ENCODE measurements at regions not wholly inside any gene's neighbourhood (a gene's known extent, or its start where the extent isn't known, plus 50 kb on each side); places are given as distances from the start of the nearest gene placed in this dataset.

GRCh38 chrX:152061083-152061482 is 77.3 kb downstream of the MAGEA10 start:
- Histone ChIP-seq H3K4me2 (ENCODE audit: insufficient read depth, low read length) (no peak overlapping the region), H2AFZ (ENCODE audit: low read depth, low read length) (no peak overlapping the region), H3K4me3 (no peak overlapping the region), H3K27ac (ENCODE audit: extremely low read depth, low read depth, low read length) (no peak overlapping the region), H4K20me1 (replicated peaks; ENCODE audit: control insufficient read depth, insufficient read depth, low read length) (no peaks in the 10 kb centered on the region), H3K27me3 (ENCODE audit: control insufficient read depth in 2 of 2, insufficient read depth in 2 of 2, low read length in 2 of 2) (no peaks in the 10 kb centered on the region), H3K9me3 (replicated peaks; ENCODE audit: control insufficient read depth, insufficient read depth, low read depth, low read length) (no peaks in the 10 kb centered on the region), H3K36me3 (ENCODE audit: control insufficient read depth, insufficient read depth, low read length) (no peaks in the 10 kb centered on the region), H3K4me1 (replicated peaks in 1 of 2; ENCODE audit: control insufficient read depth in 2 of 2, insufficient read depth in 2 of 2, low read length in 2 of 2) (no peaks in the 10 kb centered on the region; a peak in 1 of 5 replicates), H3K9ac (ENCODE audit: insufficient read depth in 1 of 2, low read depth in 2 of 2, low read length in 2 of 2) (no peak overlapping the region), H3K79me2 (ENCODE audit: control insufficient read depth, insufficient read depth, low read length) (no peaks in the 10 kb centered on the region), H3K9me1 (ENCODE audit: control insufficient read depth, insufficient read depth, low read length) (no peaks in the 10 kb centered on the region)
- in situ Hi-C loops (cut with MboI) (no loop called here), intact Hi-C loops (cut with micrococcal nuclease) (no loop called here)
- FAIRE-seq (no peak), DNase-seq (ENCODE audit: extremely low read depth in 1 of 4, low spot score in 3 of 4) (no peak), ATAC-seq (no peak)
- no TSS peak for BruUV-seq (replicated peaks)
- 77% methylated on average over 8 of the region's 8 CpGs for WGBS (ENCODE audit: insufficient coverage, low coverage, missing lambda C conversion rate)
- ChIA-PET CTCF (ENCODE audit: low intra/inter-chr PET ratio) (no interaction called here), POLR2A (no interaction called here)
- no peak for TF ChIP-seq CHD7 (IDR thresholded peaks at IDR 0.05; ENCODE audit: low read depth, low read length)
- TF ChIP-seq, protein P1, sequence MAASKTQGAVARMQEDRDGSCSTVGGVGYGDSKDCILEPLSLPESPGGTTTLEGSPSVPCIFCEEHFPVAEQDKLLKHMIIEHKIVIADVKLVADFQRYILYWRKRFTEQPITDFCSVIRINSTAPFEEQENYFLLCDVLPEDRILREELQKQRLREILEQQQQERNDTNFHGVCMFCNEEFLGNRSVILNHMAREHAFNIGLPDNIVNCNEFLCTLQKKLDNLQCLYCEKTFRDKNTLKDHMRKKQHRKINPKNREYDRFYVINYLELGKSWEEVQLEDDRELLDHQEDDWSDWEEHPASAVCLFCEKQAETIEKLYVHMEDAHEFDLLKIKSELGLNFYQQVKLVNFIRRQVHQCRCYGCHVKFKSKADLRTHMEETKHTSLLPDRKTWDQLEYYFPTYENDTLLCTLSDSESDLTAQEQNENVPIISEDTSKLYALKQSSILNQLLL (CRISPR knock-in tag; IDR thresholded peaks at IDR 0.05; ENCODE audit: borderline replicate concordance) = no peak
- TF ChIP-seq ZNF639 (CRISPR knock-in tag; conservative IDR thresholded peaks at IDR 0.05 in 1 of 2, IDR thresholded peaks at IDR 0.05 in 1 of 2) = no peak
- TF ChIP-seq, protein P2, sequence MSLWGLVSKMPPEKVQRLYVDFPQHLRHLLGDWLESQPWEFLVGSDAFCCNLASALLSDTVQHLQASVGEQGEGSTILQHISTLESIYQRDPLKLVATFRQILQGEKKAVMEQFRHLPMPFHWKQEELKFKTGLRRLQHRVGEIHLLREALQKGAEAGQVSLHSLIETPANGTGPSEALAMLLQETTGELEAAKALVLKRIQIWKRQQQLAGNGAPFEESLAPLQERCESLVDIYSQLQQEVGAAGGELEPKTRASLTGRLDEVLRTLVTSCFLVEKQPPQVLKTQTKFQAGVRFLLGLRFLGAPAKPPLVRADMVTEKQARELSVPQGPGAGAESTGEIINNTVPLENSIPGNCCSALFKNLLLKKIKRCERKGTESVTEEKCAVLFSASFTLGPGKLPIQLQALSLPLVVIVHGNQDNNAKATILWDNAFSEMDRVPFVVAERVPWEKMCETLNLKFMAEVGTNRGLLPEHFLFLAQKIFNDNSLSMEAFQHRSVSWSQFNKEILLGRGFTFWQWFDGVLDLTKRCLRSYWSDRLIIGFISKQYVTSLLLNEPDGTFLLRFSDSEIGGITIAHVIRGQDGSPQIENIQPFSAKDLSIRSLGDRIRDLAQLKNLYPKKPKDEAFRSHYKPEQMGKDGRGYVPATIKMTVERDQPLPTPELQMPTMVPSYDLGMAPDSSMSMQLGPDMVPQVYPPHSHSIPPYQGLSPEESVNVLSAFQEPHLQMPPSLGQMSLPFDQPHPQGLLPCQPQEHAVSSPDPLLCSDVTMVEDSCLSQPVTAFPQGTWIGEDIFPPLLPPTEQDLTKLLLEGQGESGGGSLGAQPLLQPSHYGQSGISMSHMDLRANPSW (CRISPR knock-in tag; IDR thresholded peaks at IDR 0.05) = no peak
- TF ChIP-seq FOXA1 (IDR thresholded peaks at IDR 0.05; ENCODE audit: borderline replicate concordance) = no peak
